OCI-LY7 (cell line): ENCODE measurements at regions not wholly inside any gene's neighbourhood (a gene's known extent, or its start where the extent isn't known, plus 50 kb on each side); places are given as distances from the start of the nearest gene placed in this dataset.

Experiments
- CTCF ChIP-seq: fragments of 200-600 bp; sonication (generic); conservative IDR thresholded peaks from 2 replicates; pipeline ENCODE4 v1.5.1; 2014; ENCODE audit warnings: mild to moderate bottlenecking, antibody characterized with exemption, low read length, moderate library complexity, mixed read lengths
- EZH2phosphoT487 ChIP-seq: fragments of 200-600 bp; sonication (generic); IDR thresholded peaks from 2 replicates; pipeline ENCODE4 v1.6.1; 2018; ENCODE audit warnings: low read depth, borderline replicate concordance, mild to moderate bottlenecking, mixed run types, antibody characterized with exemption, low read length, moderate library complexity, mixed read lengths

GRCh38 chr2:153606623-153607022 is 128.1 kb upstream of the RPRM start:
- TF ChIP-seq CTCF = no peak
- no peak for TF ChIP-seq EZH2phosphoT487
